Inferior parietal cortex (tissue), 1 donor: ENCODE measurements at regions not wholly inside any gene's neighbourhood (a gene's known extent, or its start where the extent isn't known, plus 50 kb on each side); places are given as distances from the start of the nearest gene placed in this dataset.
"Not testable (repeated sequence)": the region's sequence is repeated elsewhere in the genome, so short reads cannot be mapped to it uniquely, and the experiment has no call there.

ENCODE experiments used
- DNase-seq: peaks from one replicate; pipeline ENCODE4 v3.0.0-alpha.2; 2016; ENCODE audit errors: extremely low spot score

- DNase-seq: no peak
These were observed 99.7 kb upstream of the CTDP1 start for GRCh38 chr18:79579807-79580497.

DNA sequence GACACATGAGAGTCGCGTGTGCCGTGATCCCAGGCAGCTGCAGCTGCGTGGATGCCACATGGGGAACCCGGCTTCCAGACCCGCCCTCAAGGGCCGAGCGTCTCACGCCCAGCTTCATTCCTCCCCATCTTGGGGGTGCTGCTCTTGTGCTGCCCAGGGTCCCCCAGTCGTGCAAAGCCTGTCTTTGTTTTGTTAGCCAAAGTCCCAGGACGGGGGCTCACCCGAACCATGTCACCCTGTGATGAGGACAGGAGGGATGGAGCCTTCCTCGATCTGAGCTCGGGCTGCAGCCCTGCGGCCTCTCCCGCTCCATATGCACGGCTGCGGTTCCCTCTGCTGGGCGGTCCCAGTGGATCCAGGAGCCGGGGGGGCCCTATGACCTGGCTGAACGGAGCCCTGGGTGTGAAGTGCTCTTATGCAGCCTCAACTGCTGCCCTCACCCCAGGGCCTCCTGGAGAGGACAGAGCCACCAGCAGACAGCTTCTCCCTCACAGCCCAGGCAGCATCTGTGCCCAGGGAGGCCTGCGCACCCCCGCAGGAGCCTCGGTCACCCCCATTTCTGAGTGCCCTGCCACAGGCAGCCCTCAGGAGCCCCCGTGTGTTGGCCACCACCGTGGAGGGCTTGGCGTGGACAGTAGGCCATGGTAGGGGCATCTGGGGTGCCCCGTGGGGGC, 99.0 kb upstream of the CTDP1 start:
- no peak for DNase-seq

- DNase-seq: no peak
These were observed 98.2 kb upstream of the CTDP1 start for GRCh38 chr18:79581406-79581805.

DNA sequence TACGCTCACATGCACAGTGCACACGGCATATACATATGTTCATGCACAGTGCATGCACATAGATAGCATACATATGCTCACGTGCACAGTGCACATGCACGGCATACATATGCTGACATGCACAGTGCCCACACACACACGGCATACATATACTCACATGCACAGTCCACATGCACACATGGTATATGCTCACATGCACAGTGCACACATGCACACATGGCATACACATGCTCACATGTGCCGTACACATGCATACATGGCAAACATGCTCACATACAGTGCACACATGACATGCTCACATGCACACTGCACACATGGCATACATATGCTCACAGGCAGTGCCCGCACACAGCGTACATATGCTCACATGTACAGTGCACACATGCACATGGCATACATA, 97.7 kb upstream of the CTDP1 start:
- no peak for DNase-seq

DNA sequence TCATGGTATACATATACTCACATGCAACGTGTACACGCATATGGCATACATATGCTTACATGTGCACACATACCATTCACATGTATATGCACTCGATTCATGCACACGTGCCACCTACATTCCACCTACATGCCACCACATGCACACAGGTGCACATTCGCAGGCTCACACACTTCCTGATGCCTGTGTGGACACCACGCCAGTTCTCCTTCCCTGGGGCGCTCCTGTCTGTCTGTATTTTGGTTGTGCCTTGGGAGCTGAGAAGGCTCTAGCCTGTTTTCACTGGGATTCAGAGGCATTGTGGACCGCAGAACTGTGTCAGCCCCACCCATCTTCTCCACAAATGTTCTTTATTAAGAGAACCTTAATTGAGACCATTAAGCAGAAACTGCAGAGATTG, 96.6 kb upstream of the CTDP1 start:
- no peak for DNase-seq

DNA sequence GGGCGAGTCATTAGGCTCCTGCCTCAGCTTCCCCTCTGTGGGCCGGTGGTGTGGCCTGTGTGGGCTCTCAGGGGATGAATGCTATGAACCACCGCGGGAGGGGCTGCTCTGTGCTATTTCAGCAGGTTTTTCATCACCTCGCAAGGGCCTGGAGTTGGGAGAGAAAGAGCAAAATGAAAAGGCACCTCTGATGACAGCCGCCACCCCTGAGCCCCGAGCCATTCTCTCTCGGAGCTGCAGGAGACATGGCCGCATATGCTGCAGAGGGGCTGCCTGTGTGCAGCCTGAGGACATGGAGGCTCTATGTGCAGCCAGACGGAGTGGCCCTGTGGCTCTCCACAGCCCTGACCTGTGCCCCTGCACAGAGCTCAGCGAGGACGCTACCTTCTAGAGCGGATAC, 96.2 kb upstream of the CTDP1 start:
- DNase-seq: no peak

- no peak for DNase-seq
These were observed 95.6 kb upstream of the CTDP1 start for GRCh38 chr18:79583984-79584401.

- DNase-seq: no peak
These were observed 94.9 kb upstream of the CTDP1 start for GRCh38 chr18:79584491-79585394.

DNA sequence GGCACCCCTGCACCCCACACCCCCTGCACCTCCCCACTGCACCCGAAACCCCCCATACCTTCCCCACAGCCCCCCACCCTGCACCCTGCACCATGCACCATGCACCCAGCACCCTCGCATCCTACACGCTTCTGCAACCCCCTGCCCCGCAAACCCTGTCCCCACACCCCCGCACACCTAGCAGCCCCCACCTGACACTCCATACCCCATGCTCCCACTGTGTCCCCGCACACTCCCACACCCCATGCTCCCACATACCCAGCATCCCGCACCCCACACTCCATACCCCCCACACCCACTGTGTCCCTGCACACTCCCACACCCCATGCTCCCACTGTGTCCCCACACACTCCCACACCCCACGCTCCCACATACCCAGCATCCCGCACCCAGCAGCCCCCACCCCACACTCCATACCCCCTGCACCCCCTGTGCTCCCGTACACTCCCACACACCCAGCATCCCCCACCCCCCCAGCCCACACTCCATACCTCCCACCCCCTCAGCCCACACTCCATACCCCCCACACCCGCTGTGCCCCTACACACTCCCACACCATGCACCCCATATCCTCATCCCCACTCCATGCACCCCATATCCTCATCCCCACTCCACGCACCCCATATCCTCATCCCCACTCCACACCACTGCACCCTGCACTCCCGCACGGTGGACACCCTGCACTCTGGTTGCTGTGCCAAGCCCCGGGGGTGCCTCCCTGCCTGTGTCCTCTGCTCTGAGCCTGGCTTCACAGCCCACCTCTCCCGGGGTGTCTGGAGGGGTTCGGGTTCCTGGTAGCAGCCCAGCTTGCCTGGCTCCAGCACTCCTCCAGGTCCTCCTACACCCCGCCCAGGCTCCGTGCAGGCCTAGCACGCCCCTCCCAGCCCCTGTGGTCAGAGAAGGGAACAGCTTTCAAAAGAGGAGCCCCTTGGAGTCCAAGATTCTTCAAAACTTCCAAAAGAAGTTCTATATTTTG, 93.9 kb upstream of the CTDP1 start:
- no peak for DNase-seq

DNA sequence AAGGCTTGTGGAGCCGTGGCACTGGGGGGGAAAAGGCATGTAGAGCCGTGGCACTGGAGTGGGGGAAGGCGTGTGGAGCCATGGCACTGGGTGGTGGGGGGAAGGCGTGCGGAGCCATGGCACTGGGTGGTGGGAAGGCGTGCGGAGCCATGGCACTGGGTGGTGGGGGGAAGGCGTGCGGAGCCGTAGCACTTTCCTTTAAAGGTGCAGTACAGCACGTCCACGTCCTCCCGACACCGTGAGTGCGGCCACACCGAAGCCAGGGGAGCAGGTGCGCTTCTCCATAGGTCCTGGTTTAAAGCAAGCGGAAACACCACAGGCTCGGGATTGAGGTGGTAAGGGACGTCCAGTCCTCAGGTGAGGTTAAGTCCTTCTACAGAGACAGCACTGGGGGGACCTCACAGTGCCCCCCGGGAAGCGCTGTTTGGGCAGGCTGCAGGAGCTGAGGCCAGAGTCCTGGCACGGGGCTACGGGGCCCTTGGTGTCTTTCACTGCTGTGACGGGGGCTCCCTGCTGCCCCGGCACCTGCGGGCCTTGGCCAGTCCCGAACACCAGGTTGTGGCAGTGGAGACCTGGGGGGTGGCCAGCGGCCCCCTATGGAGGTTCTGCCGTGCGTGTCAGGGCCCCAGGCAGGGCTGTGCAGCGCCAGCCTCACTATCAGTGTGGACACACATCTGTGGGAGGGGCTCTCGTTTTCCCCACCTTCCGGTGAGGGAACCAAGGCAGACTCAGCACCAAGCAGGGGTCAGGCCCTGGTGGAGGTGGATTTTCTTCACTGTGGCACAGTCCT, 93.0 kb upstream of the CTDP1 start:
- no peak for DNase-seq

GRCh38 chr18:79587226-79587741, 92.3 kb upstream of the CTDP1 start:
- no peak for DNase-seq

DNA sequence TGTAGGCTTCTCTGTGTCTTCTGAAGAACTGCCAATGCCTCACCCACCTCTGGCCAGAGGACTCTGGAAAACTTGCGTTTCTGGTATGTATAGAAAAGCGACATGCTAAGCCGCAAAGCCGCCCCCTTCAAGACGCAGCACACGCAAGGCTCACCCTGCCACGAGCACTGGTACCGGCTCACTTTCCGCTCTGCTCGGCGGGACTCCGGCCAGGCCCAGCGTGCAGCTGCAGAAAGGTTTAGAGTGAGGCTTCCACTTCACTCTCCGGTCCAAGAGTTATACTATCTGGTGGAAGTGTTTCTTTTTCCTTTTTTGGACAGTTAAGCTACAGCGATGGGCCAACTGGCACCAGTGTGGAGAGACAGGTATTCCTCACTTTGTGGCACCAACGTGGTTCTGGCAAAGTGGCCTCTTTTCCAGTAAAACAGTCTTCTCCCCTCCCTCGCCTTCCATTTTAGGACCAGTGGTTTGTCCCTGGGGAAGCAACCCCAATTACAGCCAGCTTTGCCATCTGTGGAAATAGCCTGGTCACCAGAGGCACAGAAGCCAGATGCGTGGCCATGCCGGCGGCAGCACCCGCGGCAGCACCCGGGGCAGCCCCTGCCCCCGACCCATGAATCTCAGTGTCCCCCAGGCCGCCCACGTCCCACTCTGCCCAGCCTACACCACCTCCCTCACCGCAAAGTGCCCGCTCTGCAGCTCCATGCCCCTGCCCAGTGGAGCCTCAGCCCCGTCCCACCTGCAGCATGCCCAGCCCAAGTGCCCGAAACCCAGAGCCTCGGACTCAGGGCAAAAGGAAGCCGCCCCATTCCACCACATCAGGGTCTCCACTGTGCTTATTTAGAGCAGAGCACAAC, 91.6 kb upstream of the CTDP1 start:
- no peak for DNase-seq

DNA sequence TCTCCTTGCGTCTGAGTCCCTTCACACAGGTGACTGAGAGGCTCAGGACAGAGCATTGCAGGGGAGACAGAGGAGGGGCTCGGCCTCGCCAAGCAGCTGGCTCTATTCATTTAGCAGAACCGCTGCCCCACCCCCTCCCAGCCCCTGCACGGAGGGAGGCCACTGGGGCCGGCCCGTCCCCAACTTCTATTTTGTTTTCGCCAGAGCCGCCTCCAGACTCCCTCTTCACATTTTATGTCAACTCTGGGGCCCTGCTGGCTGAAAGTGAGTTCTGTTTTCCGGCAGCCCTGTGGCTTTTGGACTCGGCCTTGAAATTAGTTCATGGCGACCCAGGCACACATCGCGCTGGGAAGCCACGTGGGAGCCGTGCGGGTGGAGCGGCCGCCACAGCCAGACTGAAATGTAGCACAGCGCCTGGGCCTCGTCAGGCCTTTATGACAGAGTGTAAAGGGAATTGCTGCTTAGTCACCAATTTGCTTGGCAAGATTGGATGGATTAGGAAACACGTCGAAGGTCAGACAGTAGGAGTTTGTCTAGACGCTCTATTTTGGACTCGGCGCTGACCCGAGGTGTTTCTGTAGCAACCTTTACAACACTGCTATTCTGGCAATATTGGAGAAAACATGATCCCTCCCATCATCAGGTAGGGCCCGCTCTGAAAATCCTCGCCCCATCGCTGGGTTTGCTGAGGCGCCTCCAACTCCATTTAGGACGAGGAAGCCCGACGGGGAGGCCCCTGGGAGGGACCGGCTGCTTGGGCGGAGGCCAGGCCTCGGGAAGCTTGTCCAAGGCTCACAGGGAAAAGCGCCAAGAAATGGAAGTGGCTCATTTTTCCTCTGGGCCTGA, 90.7 kb upstream of the CTDP1 start:
- no peak for DNase-seq

GRCh38 chr18:79589601-79590091, 90.0 kb upstream of the CTDP1 start:
- DNase-seq: no peak

GRCh38 chr18:79590191-79591031, 89.2 kb upstream of the CTDP1 start:
- no peak for DNase-seq

DNA sequence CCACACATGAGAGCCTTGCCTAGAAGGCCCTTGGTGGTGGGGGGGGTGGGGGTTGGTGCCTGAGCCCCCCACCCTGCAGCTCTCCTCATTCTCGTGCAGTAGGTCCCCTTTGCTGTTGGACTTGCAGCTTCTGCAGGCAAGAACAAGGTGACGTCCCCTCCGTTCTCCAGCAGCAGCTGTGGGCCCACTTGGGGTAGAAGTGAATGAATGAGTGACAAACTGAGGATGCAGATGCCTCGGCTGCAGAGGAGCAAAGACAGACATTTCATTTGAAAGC, 88.6 kb upstream of the CTDP1 start:
- DNase-seq: no peak

- DNase-seq: not testable (repeated sequence)
These were observed 86.9 kb upstream of the CTDP1 start for GRCh38 chr18:79592684-79593083.
